ENCODE measurements at regions not wholly inside any gene's neighbourhood (a gene's known extent, or its start where the extent isn't known, plus 50 kb on each side); places are given as distances from the start of the nearest gene placed in this dataset.

GRCh38 chr17:33481652-33482051 is 188.6 kb upstream of the ASIC2 start:
- intact Hi-C loops (cut with DNase I): no loop called here
- Histone ChIP-seq H3K27ac (no peak overlapping the region), H3K9me3 (no peaks in the 10 kb centered on the region), H3K36me3 (no peaks in the 10 kb centered on the region), H3K27me3 (peaks cover 0 to 3% (median 0%) of the 10 kb centered on the region in 3 donors), H3K4me3 (no peak overlapping the region), H3K4me1 (no peaks in the 10 kb centered on the region)
- TF ChIP-seq CTCF (IDR thresholded peaks at IDR 0.05): no peak
- TF ChIP-seq POLR2AphosphoS5 (IDR thresholded peaks at IDR 0.05): no peak
- TF ChIP-seq POLR2A (IDR thresholded peaks at IDR 0.05): no peak
- no peak for TF ChIP-seq EP300 (IDR thresholded peaks at IDR 0.05)
- DNase-seq: no peak
- WGBS, 2 donors: 75 to 82% methylated on average over 4 of the region's 4 CpGs

DNA sequence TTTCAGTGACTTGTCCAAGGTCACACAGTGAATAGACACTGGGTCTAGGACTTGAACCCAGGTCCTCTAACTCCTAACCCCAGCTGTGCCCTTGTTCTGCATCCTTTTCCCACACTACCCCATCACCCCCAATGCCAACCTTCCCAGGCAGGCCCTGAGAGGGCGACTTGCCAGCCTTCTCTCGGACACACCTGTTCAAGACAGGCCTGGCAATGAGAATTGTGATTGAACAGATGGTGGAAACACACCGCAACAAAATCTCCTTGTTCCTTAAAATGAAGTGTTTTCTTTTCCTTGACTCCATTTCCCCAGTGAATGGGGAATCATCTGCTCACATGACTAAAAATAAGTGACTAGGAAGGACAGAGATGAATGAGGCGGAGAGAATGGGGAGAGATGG is 189.5 kb upstream of the ASIC2 start:
- Histone ChIP-seq H3K36me3 (no peaks in the 10 kb centered on the region), H3K27ac (no peak overlapping the region), H3K27me3 (peaks cover 0 to 3% (median 0%) of the 10 kb centered on the region in 3 donors), H3K9me3 (no peaks in the 10 kb centered on the region), H3K4me1 (no peaks in the 10 kb centered on the region), H3K4me3 (no peak overlapping the region)
- WGBS, 2 donors: 88 to 93% methylated on average over 4 of the region's 4 CpGs
- DNase-seq: no peak
- intact Hi-C loops (cut with DNase I): no loop called here
- no peak for TF ChIP-seq EP300 (IDR thresholded peaks at IDR 0.05)
- TF ChIP-seq POLR2AphosphoS5 (IDR thresholded peaks at IDR 0.05): no peak
- TF ChIP-seq CTCF (IDR thresholded peaks at IDR 0.05): no peak
- TF ChIP-seq POLR2A (IDR thresholded peaks at IDR 0.05): no peak

DNA sequence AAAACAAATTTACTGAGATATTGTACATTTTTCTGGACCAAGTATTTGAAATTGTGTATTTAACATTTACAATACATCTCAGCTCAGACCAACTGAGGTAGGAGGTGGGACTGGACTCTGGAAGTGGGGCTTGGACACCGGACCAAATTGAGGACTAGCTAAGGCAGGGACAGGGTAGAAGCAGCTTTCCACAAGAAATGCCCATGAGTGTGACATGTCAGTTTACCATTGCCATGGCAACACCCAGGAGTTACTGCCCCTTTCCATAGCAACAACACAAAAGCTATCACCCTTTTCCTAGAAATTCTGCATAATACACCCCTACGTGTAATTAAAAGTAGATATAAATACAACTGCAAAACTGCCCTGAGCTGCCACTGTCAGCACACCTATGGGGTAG is 191.5 kb upstream of the ASIC2 start:
- H3K4me1 ChIP-seq: no peaks in the 10 kb centered on the region
- H3K9me3 ChIP-seq: no peaks in the 10 kb centered on the region
- WGBS, 2 donors: 76 to 89% methylated on average over 2 of the region's 2 CpGs
- H3K27me3 ChIP-seq: peaks cover 0 to 3% (median 0%) of the 10 kb centered on the region in 3 donors
- H3K36me3 ChIP-seq: no peaks in the 10 kb centered on the region
- no peak overlapping the region for H3K4me3 ChIP-seq
- intact Hi-C loops (cut with DNase I): no loop called here
- no peak overlapping the region for H3K27ac ChIP-seq
- no peak for TF ChIP-seq POLR2A (IDR thresholded peaks at IDR 0.05)
- no peak for TF ChIP-seq EP300 (IDR thresholded peaks at IDR 0.05)
- no peak for TF ChIP-seq CTCF (IDR thresholded peaks at IDR 0.05)
- TF ChIP-seq POLR2AphosphoS5 (IDR thresholded peaks at IDR 0.05): no peak
- no peak for DNase-seq

GRCh38 chr17:33486135-33486885 is 193.2 kb upstream of the ASIC2 start:
- intact Hi-C loops (cut with DNase I): no loop called here
- no peaks in the 10 kb centered on the region for H3K27me3 ChIP-seq
- WGBS, 2 donors: 25 to 63% methylated on average over 5 of the region's 5 CpGs
- no peak overlapping the region for H3K27ac ChIP-seq
- no peak overlapping the region for H3K4me3 ChIP-seq
- H3K9me3 ChIP-seq: no peaks in the 10 kb centered on the region
- no peaks in the 10 kb centered on the region for H3K36me3 ChIP-seq
- DNase-seq: no peak
- no peaks in the 10 kb centered on the region for H3K4me1 ChIP-seq
- TF ChIP-seq CTCF (IDR thresholded peaks at IDR 0.05) (no peak), POLR2AphosphoS5 (IDR thresholded peaks at IDR 0.05) (no peak), EP300 (IDR thresholded peaks at IDR 0.05) (no peak), POLR2A (IDR thresholded peaks at IDR 0.05) (no peak)
